A549 (cell line): ENCODE measurements at regions not wholly inside any gene's neighbourhood (a gene's known extent, or its start where the extent isn't known, plus 50 kb on each side); places are given as distances from the start of the nearest gene placed in this dataset.

Experiments
- ATAC-seq, 2 experiments: fragments of 200-7000 bp in 1 of 2; fragments of >200 bp in 1 of 2; cut with Nextera tagmentation in 1 of 2; cut with Tn5 transposase in 1 of 2; 3 replicates each; pipeline versions ENCODE4 v1.8.0 to v1.9.1; 2018 to 2020; ENCODE audit warnings: mild to moderate bottlenecking in 1 of 2, moderate library complexity in 1 of 2
- CTCF ChIA-PET: fragments of 300-600 bp; sonication (Branson Sonifier 250); formaldehyde crosslinking; extraction: SDS; loops from one replicate; lab custom pipeline; 2021; ENCODE audit warnings: antibody characterized with exemption, inconsistent platforms; lab: Yijun Ruan, JAX
- POLR2A ChIA-PET: fragments of 350-600 bp; formaldehyde crosslinking; extraction: SDS; loops from one replicate; lab custom pipeline; 2021; ENCODE audit warnings: antibody characterized with exemption, inconsistent platforms; lab: Yijun Ruan, JAX
- DNase-seq, 2 experiments: peaks; one replicate each; pipeline versions ENCODE4 v3.0.0 to v3.0.0-alpha.2; 2011 to 2016; ENCODE audit warnings: low read depth in 1 of 2, low spot score in 1 of 2
- FAIRE-seq: peaks from 2 replicates; lab custom pipeline; 2011; peaks lifted over from hg19 to GRCh38; lab: Jason Lieb, UNC
- H3K27ac ChIP-seq, 2 experiments: fragments of >200 bp; sonication (Bioruptor Twin); formaldehyde crosslinking; 3 replicates each; pipeline ENCODE4 v1.5.1; 2016 to 2017
- H3K4me1 ChIP-seq: fragments of >200 bp; sonication (Bioruptor Twin); formaldehyde crosslinking; 3 replicates; pipeline ENCODE4 v1.6.1; 2016
- H3K4me2 ChIP-seq: fragments of >200 bp; sonication (Bioruptor Twin); formaldehyde crosslinking; 3 replicates; pipeline ENCODE4 v1.6.1; 2016
- H3K4me3 ChIP-seq: fragments of >200 bp; sonication (Bioruptor Twin); formaldehyde crosslinking; 3 replicates; pipeline ENCODE4 v1.5.1; 2016
- H3K9me3 ChIP-seq: fragments of >200 bp; sonication (Bioruptor Twin); formaldehyde crosslinking; 3 replicates; pipeline ENCODE4 v1.6.1; 2016
- BHLHE40 ChIP-seq: IDR thresholded peaks from 2 replicates; pipeline ENCODE4 v1.6.1; 2012; ENCODE audit warnings: low read depth, low read length, inconsistent platforms
- CBX8 ChIP-seq: fragments of 200-600 bp; sonication (generic); IDR thresholded peaks from 2 replicates; pipeline ENCODE4 v1.6.1; 2016
- CEBPB ChIP-seq, 2 experiments: fragments of >200 bp in 1 of 2; sonication (Bioruptor Twin) in 1 of 2; formaldehyde crosslinking in 1 of 2; IDR thresholded peaks; 2 replicates each; pipeline ENCODE4 v1.6.1; 2012 to 2016
- CHD2 ChIP-seq: fragments of 150-350 bp; IDR thresholded peaks from 2 replicates; pipeline ENCODE4 v1.6.1; 2014; ENCODE audit warnings: low read length; ENCODE audit not compliant: partially characterized antibody
- CHD4 ChIP-seq: fragments of 200-600 bp; sonication (generic); IDR thresholded peaks from 2 replicates; pipeline ENCODE4 v1.6.1; 2016; ENCODE audit warnings: antibody characterized with exemption, mild to moderate bottlenecking, borderline replicate concordance
- EHF ChIP-seq: fragments of 250-450 bp; sonication (Bioruptor Pico); IDR thresholded peaks from 2 replicates; pipeline ENCODE4 v1.5.0; 2020; ENCODE audit warnings: mild to moderate bottlenecking
- ESRRA ChIP-seq: fragments of 150-350 bp; IDR thresholded peaks from 2 replicates; pipeline ENCODE4 v1.6.1; 2014; ENCODE audit warnings: mild to moderate bottlenecking, low read length, borderline replicate concordance
- FOSL2 ChIP-seq, 2 experiments: fragments of 450-650 bp in 1 of 2; fragments of >200 bp in 1 of 2; sonication (Bioruptor Twin) in 1 of 2; formaldehyde crosslinking; IDR thresholded peaks; 2 replicates each; pipeline versions ENCODE4 v1.5.0 to v1.6.1; 2016 to 2020; ENCODE audit warnings: mild to moderate bottlenecking in 1 of 2, moderate library complexity in 1 of 2
- GATA3 ChIP-seq: IDR thresholded peaks from 2 replicates; pipeline ENCODE4 v1.6.1; 2012; ENCODE audit warnings: borderline replicate concordance
- HEYL ChIP-seq: fragments of 250-450 bp; sonication (Bioruptor Pico); IDR thresholded peaks from 2 replicates; pipeline ENCODE4 v1.8.0; 2021; ENCODE audit warnings: mild to moderate bottlenecking, moderate library complexity
- HOXB5 ChIP-seq: fragments of 250-450 bp; sonication (Bioruptor Pico); IDR thresholded peaks from 2 replicates; pipeline ENCODE4 v1.5.0; 2020; ENCODE audit warnings: mild to moderate bottlenecking, moderate library complexity
- KDM1A ChIP-seq: fragments of 200-600 bp; sonication (generic); IDR thresholded peaks from 2 replicates; pipeline ENCODE4 v1.6.1; 2016; ENCODE audit warnings: low read depth, mild to moderate bottlenecking
- KDM5A ChIP-seq: fragments of 200-600 bp; sonication (generic); IDR thresholded peaks from 2 replicates; pipeline ENCODE4 v1.6.1; 2016; ENCODE audit warnings: antibody characterized with exemption, mild to moderate bottlenecking
- NR3C1 ChIP-seq: fragments of >200 bp; sonication (Bioruptor Twin); formaldehyde crosslinking; IDR thresholded peaks from 3 replicates; pipeline ENCODE4 v1.6.1; 2017
- POLR2A ChIP-seq: IDR thresholded peaks from 2 replicates; pipeline ENCODE4 v1.6.1; 2012; ENCODE audit warnings: mild to moderate bottlenecking, low read length
- POLR2AphosphoS2 ChIP-seq: conservative IDR thresholded peaks from 2 replicates; pipeline ENCODE4 v1.6.1; 2012; ENCODE audit warnings: low read length, improper control_type of control experiment, inconsistent platforms
- RARB ChIP-seq: fragments of 250-450 bp; sonication (Bioruptor Pico); IDR thresholded peaks from 2 replicates; pipeline ENCODE4 v1.8.0; 2021; ENCODE audit warnings: mild to moderate bottlenecking, moderate library complexity
- TFCP2L1 ChIP-seq: fragments of 250-450 bp; sonication (Bioruptor Pico); IDR thresholded peaks from 2 replicates; pipeline ENCODE4 v1.5.0; 2021; ENCODE audit warnings: mild to moderate bottlenecking
- TP53 ChIP-seq: fragments of 250-450 bp; sonication (Bioruptor Pico); IDR thresholded peaks from 2 replicates; pipeline ENCODE4 v1.5.0; 2021; ENCODE audit warnings: mild to moderate bottlenecking, moderate library complexity
- ZSCAN20 ChIP-seq: fragments of 250-450 bp; sonication (Bioruptor Pico); IDR thresholded peaks from 2 replicates; pipeline ENCODE4 v1.8.0; 2022; ENCODE audit warnings: mild to moderate bottlenecking, moderate library complexity
- WGBS: methylation state at CpG from one replicate; pipeline ENCODE4 v1.1.6; 2017; ENCODE audit errors: missing lambda C conversion rate; 5-methylcytosine and 5-hydroxymethylcytosine counted together
- TF ChIP-seq, protein P1 (sequence below): IDR thresholded peaks from 2 replicates; pipeline ENCODE4 v1.6.1; 2012
- TF ChIP-seq, protein P2 (sequence below): fragments of 150-350 bp; IDR thresholded peaks from 2 replicates; pipeline ENCODE4 v1.6.1; 2014; ENCODE audit warnings: low read depth, mild to moderate bottlenecking, low read length
- TF ChIP-seq, protein P3 (sequence below): fragments of >200 bp; sonication (Bioruptor Twin); formaldehyde crosslinking; IDR thresholded peaks from 2 replicates; pipeline ENCODE4 v1.6.1; 2016
- TF ChIP-seq, protein P4 (sequence below): IDR thresholded peaks from 2 replicates; pipeline ENCODE4 v1.6.1; 2012; ENCODE audit warnings: low read depth, borderline replicate concordance
- TF ChIP-seq, protein P5 (sequence below): fragments of 250-450 bp; sonication (Bioruptor Pico); IDR thresholded peaks from 2 replicates; pipeline ENCODE4 v1.5.0; 2021; ENCODE audit warnings: mild to moderate bottlenecking, moderate library complexity, borderline replicate concordance

DNA sequence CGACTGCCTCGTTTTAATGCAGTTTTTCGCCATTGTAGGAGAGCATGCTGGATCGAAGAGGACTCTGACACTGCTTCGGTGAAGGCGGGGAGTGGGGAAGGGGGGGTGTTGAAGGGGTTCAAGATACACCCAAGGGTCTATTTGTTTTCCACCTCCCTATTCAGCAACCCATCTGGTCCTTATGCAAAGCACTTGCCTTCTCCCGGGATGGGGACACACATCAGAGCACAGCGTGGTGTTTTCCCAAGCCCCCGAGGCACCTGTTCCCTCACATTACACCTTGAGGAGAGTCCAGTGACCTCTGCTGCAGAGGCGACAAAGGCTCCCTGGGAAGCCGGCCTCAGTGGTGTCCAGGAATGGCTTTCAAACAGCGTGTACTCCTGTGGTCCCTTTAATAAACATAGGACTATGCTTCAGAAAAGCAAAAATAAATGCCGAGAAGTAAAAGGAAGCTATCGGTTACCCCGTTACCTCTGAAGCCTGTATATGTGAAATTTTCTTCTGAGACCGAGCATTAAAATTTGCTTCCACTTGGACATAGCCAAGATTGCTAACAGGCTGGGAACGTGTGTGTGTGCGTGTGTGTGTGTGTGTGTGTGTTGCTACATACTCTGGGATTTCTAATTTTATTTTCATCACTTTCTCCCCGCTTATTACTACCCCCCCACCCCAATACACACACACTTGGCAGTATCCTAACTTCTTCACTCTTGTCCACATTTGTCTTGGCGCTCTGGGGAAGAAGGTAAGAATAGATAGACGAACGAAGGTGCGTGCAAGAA, 53.2 kb downstream of the CCDC54 start:
- DNase-seq (peak in 1 of 2 experiments; percentile 25), ATAC-seq (peak; percentile 2 to 3; a peak in 3 of 6 replicates), FAIRE-seq (no peak)
- H3K4me3 ChIP-seq, result peak overlapping the region; percentile 59
- ChIA-PET POLR2A (interaction anchor here (0.6 to 3.6 kb wide), 12 partner anchors 9 to 224 kb away, joined by 3 to 41 read pairs (median 8); partner anchors contain the start of gene BBX), CTCF (interaction anchor here (0.7 to 5.4 kb wide), 49 partner anchors 10 to 240 kb away, joined by 3 to 74 read pairs (median 4); no protein-coding TSS in a partner anchor)
- peaks cover 16% of the 10 kb centered on the region for H3K4me1 ChIP-seq
- H3K27ac ChIP-seq, result peak overlapping the region; percentile 95 to 96
- H3K9me3 ChIP-seq, result no peaks in the 10 kb centered on the region
- TF ChIP-seq, protein P1, sequence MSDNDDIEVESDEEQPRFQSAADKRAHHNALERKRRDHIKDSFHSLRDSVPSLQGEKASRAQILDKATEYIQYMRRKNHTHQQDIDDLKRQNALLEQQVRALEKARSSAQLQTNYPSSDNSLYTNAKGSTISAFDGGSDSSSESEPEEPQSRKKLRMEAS, result no peak
- TF ChIP-seq FOSL2 (IDR thresholded peaks at IDR 0.05), result no peak
- no peak for TF ChIP-seq FOSL2 (CRISPR knock-in tag; IDR thresholded peaks at IDR 0.05)
- TF ChIP-seq TP53 (CRISPR knock-in tag), result no peak
- TF ChIP-seq, protein P2, sequence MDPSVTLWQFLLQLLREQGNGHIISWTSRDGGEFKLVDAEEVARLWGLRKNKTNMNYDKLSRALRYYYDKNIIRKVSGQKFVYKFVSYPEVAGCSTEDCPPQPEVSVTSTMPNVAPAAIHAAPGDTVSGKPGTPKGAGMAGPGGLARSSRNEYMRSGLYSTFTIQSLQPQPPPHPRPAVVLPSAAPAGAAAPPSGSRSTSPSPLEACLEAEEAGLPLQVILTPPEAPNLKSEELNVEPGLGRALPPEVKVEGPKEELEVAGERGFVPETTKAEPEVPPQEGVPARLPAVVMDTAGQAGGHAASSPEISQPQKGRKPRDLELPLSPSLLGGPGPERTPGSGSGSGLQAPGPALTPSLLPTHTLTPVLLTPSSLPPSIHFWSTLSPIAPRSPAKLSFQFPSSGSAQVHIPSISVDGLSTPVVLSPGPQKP, result no peak
- TF ChIP-seq POLR2AphosphoS2, result no peak
- no peak for TF ChIP-seq ZSCAN20
- TF ChIP-seq GATA3, result no peak
- TF ChIP-seq HOXB5, result no peak
- no peak for TF ChIP-seq HEYL (CRISPR knock-in tag)
- no peak for TF ChIP-seq EHF (CRISPR knock-in tag)
- TF ChIP-seq, protein P3, sequence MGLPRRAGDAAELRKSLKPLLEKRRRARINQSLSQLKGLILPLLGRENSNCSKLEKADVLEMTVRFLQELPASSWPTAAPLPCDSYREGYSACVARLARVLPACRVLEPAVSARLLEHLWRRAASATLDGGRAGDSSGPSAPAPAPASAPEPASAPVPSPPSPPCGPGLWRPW, result no peak
- TF ChIP-seq KDM1A, result no peak
- TF ChIP-seq CBX8, result no peak
- TF ChIP-seq RARB (CRISPR knock-in tag), result no peak
- no peak for TF ChIP-seq CEBPB (IDR thresholded peaks at IDR 0.05)
- whole genome bisulfite sequencing, result 53% methylated on average over 23 of the region's 23 CpGs
- H3K4me2 ChIP-seq, result peak overlapping the region; percentile 88

DNA sequence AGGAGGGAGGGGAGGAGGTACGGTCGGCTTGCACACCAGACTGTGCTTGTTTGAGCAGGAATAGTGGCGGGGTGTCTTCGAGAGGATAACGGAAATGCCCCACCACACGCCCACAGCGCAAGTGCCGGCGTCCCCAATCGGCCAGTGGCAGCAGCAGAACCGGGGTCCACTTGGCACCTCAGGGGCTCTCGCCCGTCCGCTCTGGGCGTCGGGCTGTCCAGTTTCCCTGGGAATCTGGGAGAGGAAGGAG, 53.7 kb downstream of the CCDC54 start:
- H3K4me1 ChIP-seq, result peaks cover 16% of the 10 kb centered on the region
- 38% methylated on average over 16 of the region's 16 CpGs for WGBS
- TF ChIP-seq FOSL2 (IDR thresholded peaks at IDR 0.05) (no peak), FOSL2 (CRISPR knock-in tag; IDR thresholded peaks at IDR 0.05) (no peak)
- TF ChIP-seq, protein P4, sequence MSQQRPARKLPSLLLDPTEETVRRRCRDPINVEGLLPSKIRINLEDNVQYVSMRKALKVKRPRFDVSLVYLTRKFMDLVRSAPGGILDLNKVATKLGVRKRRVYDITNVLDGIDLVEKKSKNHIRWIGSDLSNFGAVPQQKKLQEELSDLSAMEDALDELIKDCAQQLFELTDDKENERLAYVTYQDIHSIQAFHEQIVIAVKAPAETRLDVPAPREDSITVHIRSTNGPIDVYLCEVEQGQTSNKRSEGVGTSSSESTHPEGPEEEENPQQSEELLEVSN, result 0 out of 2 replicates have a peak, but pooled peaks have one; percentile 31
- TF ChIP-seq, all 56 proteins: peak for 1
- ChIA-PET CTCF (interaction anchor here (0.9 to 5.4 kb wide), 24 partner anchors 10 to 239 kb away, joined by 3 to 74 read pairs (median 4); no protein-coding TSS in a partner anchor), POLR2A (interaction anchor here (0.6 to 3.6 kb wide), 9 partner anchors 10 to 225 kb away, joined by 3 to 41 read pairs (median 8); partner anchors contain the start of gene BBX)
- H3K27ac ChIP-seq, result peak overlapping the region; percentile 95 to 96
- peak overlapping the region; percentile 88 for H3K4me2 ChIP-seq
- FAIRE-seq (no peak), DNase-seq (peak in 1 of 2 experiments; percentile 46), ATAC-seq (peak; percentile 6 to 20; a peak in 4 of 6 replicates)
- no peaks in the 10 kb centered on the region for H3K9me3 ChIP-seq
- H3K4me3 ChIP-seq, result peak overlapping the region; percentile 59

DNA sequence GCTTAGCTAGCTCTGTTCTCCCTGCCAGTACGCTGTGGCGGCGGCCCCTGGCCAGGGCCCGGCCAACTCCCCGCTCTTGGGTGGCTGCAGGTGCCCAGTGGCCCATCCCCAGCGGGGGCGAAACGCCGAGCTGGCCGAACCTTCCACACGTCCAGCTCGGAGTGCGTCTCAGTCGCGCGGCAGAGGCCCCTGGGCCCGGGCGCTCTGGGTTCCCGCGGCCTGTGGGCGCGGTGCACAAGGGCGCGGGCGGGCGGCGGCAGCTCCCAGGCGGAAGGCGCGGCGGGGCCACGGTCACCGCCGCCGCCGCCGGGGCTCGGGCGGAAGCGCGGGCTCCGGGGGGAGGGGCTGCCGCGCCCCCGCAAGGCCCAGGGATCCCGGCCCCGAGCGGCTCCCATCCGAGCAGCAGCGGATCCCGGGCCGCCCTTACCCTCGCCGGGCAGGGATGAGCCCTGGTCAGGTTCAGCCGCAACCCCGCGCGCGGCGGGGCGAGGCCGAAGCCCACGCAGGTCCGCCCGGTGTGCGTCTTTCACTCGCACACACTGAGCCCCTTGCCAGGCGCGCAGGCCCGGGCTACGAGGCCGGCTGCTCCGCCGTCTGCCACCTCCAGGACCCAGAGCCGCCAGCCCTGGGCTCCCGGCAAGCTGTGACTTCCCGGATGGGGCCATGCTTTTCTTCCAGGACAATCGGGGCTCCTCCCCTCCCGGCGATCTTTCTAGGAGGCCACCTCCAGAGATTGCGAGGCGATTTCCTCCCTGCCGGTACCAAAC, 54.2 kb downstream of the CCDC54 start:
- FAIRE-seq, result no peak
- TF ChIP-seq POLR2A (peak; percentile 86), KDM1A (no peak), CHD2 (no peak), TFCP2L1 (CRISPR knock-in tag) (no peak), GATA3 (0 out of 2 replicates have a peak, but pooled peaks have one; percentile 24), BHLHE40 (no peak), EHF (CRISPR knock-in tag) (0 out of 2 replicates have a peak, but pooled peaks have one; percentile 22), KDM5A (no peak), NR3C1 (no peak), CBX8 (no peak), CHD4 (no peak), ESRRA (no peak)
- TF ChIP-seq, protein P2, result no peak
- TF ChIP-seq, protein P5, sequence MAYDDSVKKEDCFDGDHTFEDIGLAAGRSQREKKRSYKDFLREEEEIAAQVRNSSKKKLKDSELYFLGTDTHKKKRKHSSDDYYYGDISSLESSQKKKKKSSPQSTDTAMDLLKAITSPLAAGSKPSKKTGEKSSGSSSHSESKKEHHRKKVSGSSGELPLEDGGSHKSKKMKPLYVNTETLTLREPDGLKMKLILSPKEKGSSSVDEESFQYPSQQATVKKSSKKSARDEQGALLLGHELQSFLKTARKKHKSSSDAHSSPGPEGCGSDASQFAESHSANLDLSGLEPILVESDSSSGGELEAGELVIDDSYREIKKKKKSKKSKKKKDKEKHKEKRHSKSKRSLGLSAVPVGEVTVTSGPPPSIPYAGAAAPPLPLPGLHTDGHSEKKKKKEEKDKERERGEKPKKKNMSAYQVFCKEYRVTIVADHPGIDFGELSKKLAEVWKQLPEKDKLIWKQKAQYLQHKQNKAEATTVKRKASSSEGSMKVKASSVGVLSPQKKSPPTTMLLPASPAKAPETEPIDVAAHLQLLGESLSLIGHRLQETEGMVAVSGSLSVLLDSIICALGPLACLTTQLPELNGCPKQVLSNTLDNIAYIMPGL (CRISPR knock-in tag), result peak; percentile 83; the same call in 1 of the 2 replicates

More for the DNA sequence above, 54.2 kb downstream of the CCDC54 start:
- CTCF ChIA-PET, result interaction anchor here (0.7 to 5.4 kb wide), 15 partner anchors 11 to 239 kb away, joined by 3 to 74 read pairs (median 4); no protein-coding TSS in a partner anchor
- DNase-seq (peak; percentile 73 to 82), ATAC-seq (peak; percentile 74 to 81)
- POLR2A ChIA-PET, result interaction anchor here (0.6 to 3.6 kb wide), 10 partner anchors 10 to 225 kb away, joined by 3 to 41 read pairs (median 6); partner anchors contain the start of gene BBX
- no peaks in the 10 kb centered on the region for H3K9me3 ChIP-seq
- peak overlapping the region; percentile 95 to 96 for H3K27ac ChIP-seq
- peaks cover 16% of the 10 kb centered on the region for H3K4me1 ChIP-seq
- WGBS, result 4% methylated on average over 6 of the region's 83 CpGs
- H3K4me3 ChIP-seq, result peak overlapping the region; percentile 59
- H3K4me2 ChIP-seq, result peak overlapping the region; percentile 88
